CD4-positive, alpha-beta T cell (primary cell): ENCODE measurements at regions not wholly inside any gene's neighbourhood (a gene's known extent, or its start where the extent isn't known, plus 50 kb on each side); places are given as distances from the start of the nearest gene placed in this dataset.
"Not testable (repeated sequence)": the region's sequence is repeated elsewhere in the genome, so short reads cannot be mapped to it uniquely, and the experiment has no call there.

Experiments used
- ATAC-seq: fragments of 200-7000 bp; cut with Tn5 transposase; one replicate; pipeline ENCODE4 v1.10.0; 2022; ENCODE audit warnings: mild to moderate bottlenecking; ENCODE audit not compliant: poor library complexity
- CTCF ChIA-PET: fragments of 350-600 bp; sonication (Branson Sonifier 250); formaldehyde crosslinking; loops from one replicate; lab custom pipeline; 2021; ENCODE audit warnings: antibody characterized with exemption, inconsistent platforms; lab: Charles Lee
- POLR2A ChIA-PET: fragments of 350-600 bp; sonication (Branson Sonifier 250); formaldehyde crosslinking; loops from one replicate; lab custom pipeline; 2021; ENCODE audit warnings: antibody characterized with exemption, inconsistent platforms; lab: Charles Lee
- DNase-seq, 14 experiments: peaks; one replicate each; pipeline ENCODE4 v3.0.0-alpha.2; 2013 to 2020; ENCODE audit warnings: mixed read lengths in 2 of 14
- H3K27ac ChIP-seq, 2 donors: one replicate each; pipeline versions ENCODE4 v1.5.1 to v1.7.0; 2013; ENCODE audit warnings: low read length in 2 of 2, low read depth in 1 of 2, mild to moderate bottlenecking in 1 of 2
- H3K27me3 ChIP-seq, 2 experiments: 1 replicate in 1 of 2; 2 replicates in 1 of 2; pipeline versions ENCODE4 v1.6.1 to v1.7.0; 2013; ENCODE audit warnings: low read length in 2 of 2, control low read depth in 1 of 2, mild to moderate bottlenecking in 1 of 2, moderate library complexity in 1 of 2; ENCODE audit not compliant: insufficient read depth in 2 of 2, control insufficient read depth in 1 of 2
- H3K36me3 ChIP-seq: one replicate; pipeline ENCODE4 v1.6.1; 2013; ENCODE audit warnings: low read length, control low read depth; ENCODE audit not compliant: insufficient read depth
- H3K4me1 ChIP-seq: one replicate; pipeline ENCODE4 v1.6.1; 2013; ENCODE audit warnings: low read length, control low read depth; ENCODE audit not compliant: insufficient read depth
- H3K4me3 ChIP-seq: one replicate; pipeline ENCODE4 v1.5.1; 2013; ENCODE audit warnings: mild to moderate bottlenecking, low read length, moderate library complexity
- H3K9me3 ChIP-seq, 2 experiments: 1 replicate in 1 of 2; 2 replicates in 1 of 2; pipeline versions ENCODE4 v1.6.1 to v1.7.0; 2013; ENCODE audit warnings: low read length in 2 of 2, mild to moderate bottlenecking in 2 of 2, control low read depth in 1 of 2, moderate library complexity in 1 of 2; ENCODE audit not compliant: control insufficient read depth in 1 of 2, insufficient read depth in 1 of 2
- H3K27ac Mint-ChIP-seq: one replicate; pipeline ENCODE4 v1.8.0; 2020; ENCODE audit warnings: mixed read lengths
- H3K27me3 Mint-ChIP-seq: one replicate; pipeline ENCODE4 v1.8.0; 2021; ENCODE audit warnings: mixed read lengths
- H3K36me3 Mint-ChIP-seq: one replicate; pipeline ENCODE4 v1.8.0; 2021; ENCODE audit warnings: low read depth, mixed read lengths
- H3K4me1 Mint-ChIP-seq: one replicate; pipeline ENCODE4 v1.8.0; 2021; ENCODE audit warnings: low read depth, mixed read lengths
- H3K4me3 Mint-ChIP-seq: one replicate; pipeline ENCODE4 v1.8.0; 2020; ENCODE audit warnings: mild to moderate bottlenecking, mixed read lengths
- H3K9me3 Mint-ChIP-seq: one replicate; pipeline ENCODE4 v1.8.0; 2020; ENCODE audit warnings: mixed read lengths
- CTCF ChIP-seq: fragments of 200-600 bp; IDR thresholded peaks from one replicate; pipeline ENCODE4 v1.8.0; 2022; ENCODE audit warnings: antibody characterized with exemption, mild to moderate bottlenecking
- intact Hi-C, 2 experiments: fragments of 100-400 bp; cut with DNase I in 1 of 2; cut with micrococcal nuclease in 1 of 2; formaldehyde crosslinking; loops; one replicate each; pipeline versions ENCODE4 v1.15.1 to v1.9.0; 2023 to 2025; cut with DNase I, micrococcal nuclease

DNA sequence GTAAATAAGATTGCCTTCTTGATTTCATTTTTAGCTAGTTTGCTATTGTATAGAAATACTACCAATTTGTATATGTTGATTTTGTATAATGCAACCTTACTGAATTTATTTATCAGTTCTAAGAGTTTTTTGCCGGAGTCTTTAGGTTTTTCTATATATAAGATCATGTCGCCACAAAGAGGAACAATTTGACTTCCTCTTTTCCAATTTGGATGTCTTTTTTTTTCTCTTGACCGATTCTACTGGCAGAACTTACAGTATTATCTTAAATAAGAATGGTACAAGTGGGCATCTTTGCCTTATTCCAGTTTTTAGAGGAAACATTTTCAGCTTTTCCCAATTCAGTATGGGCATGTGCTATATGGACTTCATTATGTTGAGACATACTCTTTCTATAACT, 624.7 kb upstream of the ACO1 start:
- no peak overlapping the region for H3K4me3 Mint-ChIP-seq
- H3K27ac Mint-ChIP-seq, result no peak overlapping the region
- H3K27me3 ChIP-seq, result no peaks in the 10 kb centered on the region
- no peak overlapping the region for H3K4me3 ChIP-seq
- H3K27ac ChIP-seq, result no peak overlapping the region
- no peaks in the 10 kb centered on the region for H3K4me1 ChIP-seq
- no peaks in the 10 kb centered on the region for H3K9me3 Mint-ChIP-seq
- peaks cover 0 to 1% of the 10 kb centered on the region in 2 experiments for H3K9me3 ChIP-seq
- H3K36me3 ChIP-seq, result no peaks in the 10 kb centered on the region
- H3K4me1 Mint-ChIP-seq, result no peaks in the 10 kb centered on the region
- no peaks in the 10 kb centered on the region for H3K36me3 Mint-ChIP-seq
- intact Hi-C loops, result no loop called here
- CTCF ChIA-PET, result no interaction called here
- H3K27me3 Mint-ChIP-seq, result no peaks in the 10 kb centered on the region
- no peak for TF ChIP-seq CTCF
- no peak for DNase-seq
- no peak for ATAC-seq
- POLR2A ChIA-PET, result no interaction called here

DNA sequence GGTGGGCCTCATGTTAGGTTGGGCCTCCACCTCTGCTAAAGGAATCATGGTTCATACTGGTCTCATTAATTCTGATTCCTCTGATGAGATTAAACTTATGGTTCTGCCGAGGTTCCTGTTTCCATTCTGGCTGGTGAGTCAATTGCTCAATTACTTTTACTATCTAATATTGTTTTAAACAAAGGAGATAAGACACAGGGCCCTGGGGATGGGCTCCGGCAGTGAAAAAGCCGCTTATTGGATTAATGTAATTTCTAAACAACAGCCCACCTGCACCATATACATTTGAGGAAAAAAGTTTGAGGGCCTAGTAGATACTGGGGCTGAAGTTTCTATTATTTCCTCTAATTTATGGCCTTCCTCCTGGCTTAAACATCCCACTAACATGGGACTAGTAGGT, 610.4 kb upstream of the ACO1 start:
- H3K36me3 ChIP-seq, H3K4me1 ChIP-seq, H3K27ac ChIP-seq, H3K4me3 ChIP-seq, H3K9me3 ChIP-seq, ATAC-seq, DNase-seq, POLR2A ChIA-PET, H3K27me3 ChIP-seq, H3K4me1 Mint-ChIP-seq, H3K27me3 Mint-ChIP-seq, H3K4me3 Mint-ChIP-seq, H3K36me3 Mint-ChIP-seq, intact Hi-C loops, CTCF ChIA-PET, H3K27ac Mint-ChIP-seq: not testable (repeated sequence)
- H3K9me3 Mint-ChIP-seq, result peaks cover 21% of the 10 kb centered on the region

DNA sequence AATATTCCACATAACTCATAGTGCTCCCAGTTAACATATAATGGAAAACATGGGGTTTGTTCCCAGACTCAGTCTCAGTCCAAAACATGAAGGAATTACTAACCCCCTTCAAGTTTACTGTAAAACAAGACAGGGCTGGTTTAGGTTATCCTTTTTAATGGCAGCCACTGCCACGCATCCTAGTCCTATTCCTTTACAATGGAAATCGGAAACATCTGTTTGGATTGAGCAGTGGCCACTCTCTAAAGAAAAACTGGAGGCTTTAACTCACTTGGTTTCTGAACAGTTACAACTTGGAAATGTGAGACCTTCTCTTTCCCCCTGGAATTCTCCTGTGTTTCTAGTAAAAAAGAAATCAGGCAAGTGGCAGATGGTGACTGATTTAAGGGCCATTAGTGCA, 609.9 kb upstream of the ACO1 start:
- Histone ChIP-seq H3K4me1 (no peaks in the 10 kb centered on the region), H3K27ac (no peak overlapping the region), H3K9me3 (peaks cover 4 to 5% of the 10 kb centered on the region in 2 experiments), H3K4me3 (no peak overlapping the region), H3K36me3 (no peaks in the 10 kb centered on the region), H3K27me3 (no peaks in the 10 kb centered on the region)
- DNase-seq (no peak), ATAC-seq (no peak)
- H3K9me3 Mint-ChIP-seq, result peaks cover 18% of the 10 kb centered on the region
- H3K36me3 Mint-ChIP-seq, result peaks cover 5% of the 10 kb centered on the region
- intact Hi-C loops, result no loop called here
- H3K4me1 Mint-ChIP-seq, result no peaks in the 10 kb centered on the region
- H3K27ac Mint-ChIP-seq, result no peak overlapping the region
- ChIA-PET POLR2A (no interaction called here), CTCF (no interaction called here)
- TF ChIP-seq CTCF, result no peak
- H3K27me3 Mint-ChIP-seq, result peaks cover 9% of the 10 kb centered on the region
- no peak overlapping the region for H3K4me3 Mint-ChIP-seq

- no peaks in the 10 kb centered on the region for H3K27me3 ChIP-seq
- H3K36me3 ChIP-seq, result no peaks in the 10 kb centered on the region
- no peaks in the 10 kb centered on the region for H3K4me1 ChIP-seq
- no peak overlapping the region for H3K27ac ChIP-seq
- H3K36me3 Mint-ChIP-seq, result peaks cover 2% of the 10 kb centered on the region
- peaks cover 21% of the 10 kb centered on the region for H3K9me3 Mint-ChIP-seq
- no peak overlapping the region for H3K27ac Mint-ChIP-seq
- peaks cover 9% of the 10 kb centered on the region for H3K27me3 Mint-ChIP-seq
- H3K4me1 Mint-ChIP-seq, result no peaks in the 10 kb centered on the region
- intact Hi-C loops, result no loop called here
- no peak for ATAC-seq
- DNase-seq, result no peak
- CTCF ChIA-PET, result no interaction called here
- no peak overlapping the region for H3K4me3 Mint-ChIP-seq
- TF ChIP-seq CTCF, result no peak
- POLR2A ChIA-PET, result no interaction called here
- no peak overlapping the region for H3K4me3 ChIP-seq
- H3K9me3 ChIP-seq, result peaks cover 4 to 13% of the 10 kb centered on the region in 2 experiments
Measured at GRCh38 chr9:31776471-31776870, 608.0 kb upstream of the ACO1 start.
